ENCODE measurements at regions not wholly inside any gene's neighbourhood (a gene's known extent, or its start where the extent isn't known, plus 50 kb on each side); places are given as distances from the start of the nearest gene placed in this dataset.

DNA sequence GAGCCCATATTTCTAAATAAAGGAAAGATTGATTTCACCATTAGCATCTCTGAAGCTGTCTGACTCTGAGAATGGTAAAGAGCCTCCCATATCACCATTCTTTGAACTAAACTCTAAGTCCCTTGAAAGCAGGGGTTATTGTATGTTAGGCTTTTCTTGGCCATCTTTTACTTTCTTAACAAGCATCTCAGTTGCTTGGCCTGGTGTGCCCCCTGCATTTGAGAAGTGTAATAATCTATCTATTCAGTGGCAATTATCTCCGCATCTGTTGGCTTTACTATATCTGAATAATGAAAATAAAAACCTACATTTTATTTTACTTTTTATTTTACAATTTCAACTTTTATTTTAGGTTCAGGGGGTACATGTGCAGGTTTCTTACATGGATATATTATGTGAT lies 128.3 kb upstream of the ARMCX2 start:
- TF ChIP-seq POLR2A (IDR thresholded peaks at IDR 0.05), result no peak
- TF ChIP-seq, protein P1, sequence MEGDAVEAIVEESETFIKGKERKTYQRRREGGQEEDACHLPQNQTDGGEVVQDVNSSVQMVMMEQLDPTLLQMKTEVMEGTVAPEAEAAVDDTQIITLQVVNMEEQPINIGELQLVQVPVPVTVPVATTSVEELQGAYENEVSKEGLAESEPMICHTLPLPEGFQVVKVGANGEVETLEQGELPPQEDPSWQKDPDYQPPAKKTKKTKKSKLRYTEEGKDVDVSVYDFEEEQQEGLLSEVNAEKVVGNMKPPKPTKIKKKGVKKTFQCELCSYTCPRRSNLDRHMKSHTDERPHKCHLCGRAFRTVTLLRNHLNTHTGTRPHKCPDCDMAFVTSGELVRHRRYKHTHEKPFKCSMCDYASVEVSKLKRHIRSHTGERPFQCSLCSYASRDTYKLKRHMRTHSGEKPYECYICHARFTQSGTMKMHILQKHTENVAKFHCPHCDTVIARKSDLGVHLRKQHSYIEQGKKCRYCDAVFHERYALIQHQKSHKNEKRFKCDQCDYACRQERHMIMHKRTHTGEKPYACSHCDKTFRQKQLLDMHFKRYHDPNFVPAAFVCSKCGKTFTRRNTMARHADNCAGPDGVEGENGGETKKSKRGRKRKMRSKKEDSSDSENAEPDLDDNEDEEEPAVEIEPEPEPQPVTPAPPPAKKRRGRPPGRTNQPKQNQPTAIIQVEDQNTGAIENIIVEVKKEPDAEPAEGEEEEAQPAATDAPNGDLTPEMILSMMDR (IDR thresholded peaks at IDR 0.05), result no peak
